ENCODE measurements at regions not wholly inside any gene's neighbourhood (a gene's known extent, or its start where the extent isn't known, plus 50 kb on each side); places are given as distances from the start of the nearest gene placed in this dataset.

- H2AFZ ChIP-seq (replicated peaks), result no peak overlapping the region
Observed at GRCh38 chr12:42660968-42661937, 71.7 kb upstream of the PRICKLE1 start.

GRCh38 chr12:42660117-42660516 is 70.6 kb upstream of the PRICKLE1 start:
- Histone ChIP-seq H3K9ac (no peak overlapping the region), H3K27ac (no peak overlapping the region), H3K4me1 (no peaks in the 10 kb centered on the region), H3K4me2 (no peak overlapping the region), H4K20me1 (ENCODE audit: low read depth) (no peaks in the 10 kb centered on the region), H2AFZ (replicated peaks) (no peak overlapping the region), H3K9me3 (ENCODE audit: low read depth) (no peaks in the 10 kb centered on the region), H3F3A (ENCODE audit: low read depth) (no peaks in the 10 kb centered on the region), H3K4me3 (no peak overlapping the region), H3K79me2 (ENCODE audit: low read depth) (no peaks in the 10 kb centered on the region), H3K27me3 (no peaks in the 10 kb centered on the region), H3K36me3 (no peaks in the 10 kb centered on the region)
- Mint-ChIP-seq H3K4me1 (no peaks in the 10 kb centered on the region), H3K9me3 (peaks cover 19% of the 10 kb centered on the region), H3K36me3 (no peaks in the 10 kb centered on the region), H3K27me3 (ENCODE audit: insufficient read depth, low read depth) (no peaks in the 10 kb centered on the region), H3K27ac (no peak overlapping the region), H3K4me3 (no peak overlapping the region)
- DNase-seq (ENCODE audit: low spot score), result no peak
- TF ChIP-seq EZH2phosphoT487 (IDR thresholded peaks at IDR 0.05) (no peak), EZH2 (IDR thresholded peaks at IDR 0.05) (no peak), CTCF (IDR thresholded peaks at IDR 0.05) (no peak)

More at GRCh38 chr12:42660968-42661937, 71.7 kb upstream of the PRICKLE1 start:
- H3K4me3 Mint-ChIP-seq, result no peak overlapping the region
- no peak overlapping the region for H3K4me2 ChIP-seq
- no peak for DNase-seq (ENCODE audit: low spot score)
- H3K36me3 Mint-ChIP-seq, result no peaks in the 10 kb centered on the region
- no peaks in the 10 kb centered on the region for H3K4me1 Mint-ChIP-seq
- TF ChIP-seq EZH2phosphoT487 (IDR thresholded peaks at IDR 0.05) (no peak), CTCF (IDR thresholded peaks at IDR 0.05) (no peak), EZH2 (IDR thresholded peaks at IDR 0.05) (no peak)
- peaks cover 15% of the 10 kb centered on the region for H3K9me3 Mint-ChIP-seq
- H3K27ac Mint-ChIP-seq, result no peak overlapping the region
- H3F3A ChIP-seq (ENCODE audit: low read depth), result peaks cover 3% of the 10 kb centered on the region
- no peaks in the 10 kb centered on the region for H4K20me1 ChIP-seq (ENCODE audit: low read depth)
- no peaks in the 10 kb centered on the region for H3K4me1 ChIP-seq
- no peaks in the 10 kb centered on the region for H3K9me3 ChIP-seq (ENCODE audit: low read depth)
- H3K79me2 ChIP-seq (ENCODE audit: low read depth), result no peaks in the 10 kb centered on the region
- H3K9ac ChIP-seq, result no peak overlapping the region
- no peaks in the 10 kb centered on the region for H3K27me3 Mint-ChIP-seq (ENCODE audit: insufficient read depth, low read depth)
- H3K27me3 ChIP-seq, result no peaks in the 10 kb centered on the region
- no peak overlapping the region for H3K27ac ChIP-seq
- no peaks in the 10 kb centered on the region for H3K36me3 ChIP-seq
- no peak overlapping the region for H3K4me3 ChIP-seq

- Histone ChIP-seq H3K27me3 (no peaks in the 10 kb centered on the region), H4K20me1 (ENCODE audit: low read depth) (no peaks in the 10 kb centered on the region), H3F3A (ENCODE audit: low read depth) (no peaks in the 10 kb centered on the region), H3K4me1 (no peaks in the 10 kb centered on the region), H3K36me3 (no peaks in the 10 kb centered on the region), H2AFZ (replicated peaks) (no peak overlapping the region), H3K4me3 (no peak overlapping the region), H3K9ac (no peak overlapping the region), H3K27ac (no peak overlapping the region), H3K9me3 (ENCODE audit: low read depth) (no peaks in the 10 kb centered on the region), H3K79me2 (ENCODE audit: low read depth) (no peaks in the 10 kb centered on the region), H3K4me2 (no peak overlapping the region)
- Mint-ChIP-seq H3K27ac (no peak overlapping the region), H3K4me3 (no peak overlapping the region), H3K27me3 (ENCODE audit: insufficient read depth, low read depth) (no peaks in the 10 kb centered on the region), H3K4me1 (no peaks in the 10 kb centered on the region), H3K9me3 (peaks cover 6% of the 10 kb centered on the region), H3K36me3 (no peaks in the 10 kb centered on the region)
- DNase-seq (ENCODE audit: low spot score), result no peak
- TF ChIP-seq CTCF (IDR thresholded peaks at IDR 0.05) (no peak), EZH2 (IDR thresholded peaks at IDR 0.05) (no peak), EZH2phosphoT487 (IDR thresholded peaks at IDR 0.05) (no peak)
Observed at GRCh38 chr12:42652048-42652447, 62.5 kb upstream of the PRICKLE1 start.
